Tibial nerve (tissue), 3 donors: ENCODE measurements at regions not wholly inside any gene's neighbourhood (a gene's known extent, or its start where the extent isn't known, plus 50 kb on each side); places are given as distances from the start of the nearest gene placed in this dataset.
"Not testable (repeated sequence)": the region's sequence is repeated elsewhere in the genome, so short reads cannot be mapped to it uniquely, and the experiment has no call there.

Experiments used
- CTCF ChIP-seq, 5 experiments: fragments of 200-600 bp in 3 of 5; fragments of 450-650 bp in 2 of 5; sonication (generic) in 3 of 5; IDR thresholded peaks; one replicate each; pipeline ENCODE4 v1.5.1; 2016 to 2019; ENCODE audit warnings: antibody characterized with exemption in 5 of 5, mild to moderate bottlenecking in 3 of 5, moderate library complexity in 2 of 5
- POLR2A ChIP-seq, 2 donors: fragments of 450-650 bp; IDR thresholded peaks; one replicate each; pipeline ENCODE4 v1.6.1; 2017; ENCODE audit warnings: antibody characterized with exemption in 2 of 2, mild to moderate bottlenecking in 2 of 2, moderate library complexity in 2 of 2

- TF ChIP-seq CTCF, POLR2A (IDR thresholded peaks at IDR 0.05): not testable (repeated sequence)
Observed at GRCh38 chr10:33829899-33830298, 495.4 kb upstream of the NRP1 start.
